ENCODE measurements at regions not wholly inside any gene's neighbourhood (a gene's known extent, or its start where the extent isn't known, plus 50 kb on each side); places are given as distances from the start of the nearest gene placed in this dataset.

DNA sequence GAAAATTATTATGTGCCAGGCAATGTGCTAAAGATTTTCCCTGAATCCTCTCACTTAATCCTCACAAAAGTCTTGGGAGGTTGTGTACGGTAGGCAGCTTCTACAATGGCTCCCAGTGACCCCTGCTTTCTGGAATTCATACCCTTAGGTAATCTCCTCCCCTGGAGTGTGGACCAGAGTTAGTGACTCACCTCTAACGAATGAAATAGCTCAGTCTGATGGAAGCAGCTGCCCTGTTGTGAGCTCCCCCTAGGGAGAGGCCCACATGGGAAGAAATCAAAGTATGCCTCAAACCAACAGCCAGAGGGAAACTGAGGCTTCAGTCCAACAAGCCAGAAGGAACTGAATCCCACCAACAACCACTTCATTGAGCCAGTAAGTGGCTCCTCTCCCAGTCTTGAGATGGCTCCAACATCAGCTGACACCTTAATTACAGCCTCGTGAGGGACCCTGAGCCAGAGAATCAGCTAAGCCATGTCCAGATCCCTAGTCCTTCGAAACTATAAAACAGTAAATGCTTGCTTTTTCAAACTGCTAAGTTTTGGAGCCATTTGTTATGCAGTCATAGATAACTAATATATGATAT, 98.9 kb upstream of the ISX start:
- H3K4me1 Mint-ChIP-seq, result peaks cover 14% of the 10 kb centered on the region
- H3K9me3 Mint-ChIP-seq, result no peaks in the 10 kb centered on the region
- no peak overlapping the region for H3K27ac Mint-ChIP-seq
- peaks cover 6% of the 10 kb centered on the region for H3K27me3 Mint-ChIP-seq (ENCODE audit: low read depth)
- H3K4me3 Mint-ChIP-seq, result no peak overlapping the region
- TF ChIP-seq, protein P1, sequence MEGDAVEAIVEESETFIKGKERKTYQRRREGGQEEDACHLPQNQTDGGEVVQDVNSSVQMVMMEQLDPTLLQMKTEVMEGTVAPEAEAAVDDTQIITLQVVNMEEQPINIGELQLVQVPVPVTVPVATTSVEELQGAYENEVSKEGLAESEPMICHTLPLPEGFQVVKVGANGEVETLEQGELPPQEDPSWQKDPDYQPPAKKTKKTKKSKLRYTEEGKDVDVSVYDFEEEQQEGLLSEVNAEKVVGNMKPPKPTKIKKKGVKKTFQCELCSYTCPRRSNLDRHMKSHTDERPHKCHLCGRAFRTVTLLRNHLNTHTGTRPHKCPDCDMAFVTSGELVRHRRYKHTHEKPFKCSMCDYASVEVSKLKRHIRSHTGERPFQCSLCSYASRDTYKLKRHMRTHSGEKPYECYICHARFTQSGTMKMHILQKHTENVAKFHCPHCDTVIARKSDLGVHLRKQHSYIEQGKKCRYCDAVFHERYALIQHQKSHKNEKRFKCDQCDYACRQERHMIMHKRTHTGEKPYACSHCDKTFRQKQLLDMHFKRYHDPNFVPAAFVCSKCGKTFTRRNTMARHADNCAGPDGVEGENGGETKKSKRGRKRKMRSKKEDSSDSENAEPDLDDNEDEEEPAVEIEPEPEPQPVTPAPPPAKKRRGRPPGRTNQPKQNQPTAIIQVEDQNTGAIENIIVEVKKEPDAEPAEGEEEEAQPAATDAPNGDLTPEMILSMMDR (IDR thresholded peaks at IDR 0.05; ENCODE audit: unreplicated experiment in 3 of 3), result no peak
- H3K36me3 Mint-ChIP-seq (ENCODE audit: low read depth), result no peaks in the 10 kb centered on the region

DNA sequence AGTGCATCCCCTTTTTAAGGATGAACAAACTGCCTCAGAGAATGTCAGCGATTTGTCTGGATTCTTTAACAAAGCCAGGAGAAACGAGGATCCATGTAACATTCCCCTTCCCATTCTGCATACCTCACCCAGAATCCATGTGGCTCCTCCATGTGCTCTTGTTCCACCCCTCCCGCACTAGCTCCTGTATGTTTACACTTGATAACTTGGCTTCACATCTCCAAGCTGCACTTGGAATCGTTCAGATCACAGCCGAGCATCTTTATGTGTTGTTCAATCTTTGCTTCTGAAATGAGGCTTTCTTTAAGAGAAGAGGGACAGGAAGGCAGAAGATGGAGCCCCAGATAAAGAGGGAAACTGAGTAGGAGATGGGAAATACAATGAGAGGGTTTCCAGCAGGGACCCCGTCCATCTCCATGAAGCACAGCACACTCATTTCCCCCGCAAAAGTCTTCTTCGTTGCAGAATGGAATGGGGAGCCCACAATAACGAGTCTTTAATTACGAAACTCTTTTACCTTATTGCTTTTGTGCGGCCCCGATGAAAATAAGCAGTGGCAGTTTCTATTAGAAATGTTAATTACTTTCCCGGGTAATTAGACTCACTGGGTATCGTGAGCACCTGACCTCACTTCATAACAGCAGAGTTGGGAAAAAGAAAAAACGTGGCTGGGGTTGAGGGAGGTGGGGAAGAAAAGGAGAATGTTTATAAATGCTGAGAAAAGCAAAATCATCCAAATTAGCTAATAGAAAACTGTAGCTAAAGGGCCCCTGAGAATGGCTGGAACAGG, 96.8 kb upstream of the ISX start:
- TF ChIP-seq, protein P1 (IDR thresholded peaks at IDR 0.05; ENCODE audit: unreplicated experiment in 3 of 3), result no peak
- peaks cover 27% of the 10 kb centered on the region for H3K4me1 Mint-ChIP-seq
- peaks cover 6% of the 10 kb centered on the region for H3K27me3 Mint-ChIP-seq (ENCODE audit: low read depth)
- H3K27ac Mint-ChIP-seq, result no peak overlapping the region
- H3K36me3 Mint-ChIP-seq (ENCODE audit: low read depth), result no peaks in the 10 kb centered on the region
- H3K4me3 Mint-ChIP-seq, result no peak overlapping the region
- H3K9me3 Mint-ChIP-seq, result no peaks in the 10 kb centered on the region

DNA sequence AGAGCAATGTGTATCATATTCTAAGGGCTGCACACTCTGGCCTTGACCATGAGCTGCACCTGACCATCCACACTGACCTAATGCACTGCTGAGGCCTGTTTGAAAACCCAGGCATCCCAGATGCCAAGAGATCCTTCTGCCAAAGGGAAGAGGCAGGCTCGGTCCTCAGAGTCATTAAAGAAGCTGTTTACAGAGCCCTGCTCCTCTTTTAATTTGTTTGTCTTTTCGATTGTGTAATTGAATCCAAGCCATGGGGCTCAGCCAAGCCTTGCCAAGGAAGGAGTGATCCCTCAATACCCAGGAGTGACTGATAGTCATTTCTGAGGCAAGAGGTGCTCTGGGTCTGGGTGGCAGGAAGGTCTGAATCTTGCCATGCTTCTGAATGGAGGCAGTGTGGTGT, 94.5 kb upstream of the ISX start:
- Mint-ChIP-seq H3K4me3 (peak overlapping the region in 1 of 3 experiments; percentile 4), H3K36me3 (ENCODE audit: low read depth) (no peaks in the 10 kb centered on the region), H3K27ac (peak overlapping the region in 1 of 3 experiments; percentile 13), H3K4me1 (peaks cover 29% of the 10 kb centered on the region), H3K27me3 (ENCODE audit: low read depth) (peaks cover 6% of the 10 kb centered on the region), H3K9me3 (no peaks in the 10 kb centered on the region)
- TF ChIP-seq, protein P1 (IDR thresholded peaks at IDR 0.05; ENCODE audit: unreplicated experiment in 3 of 3), result no peak

DNA sequence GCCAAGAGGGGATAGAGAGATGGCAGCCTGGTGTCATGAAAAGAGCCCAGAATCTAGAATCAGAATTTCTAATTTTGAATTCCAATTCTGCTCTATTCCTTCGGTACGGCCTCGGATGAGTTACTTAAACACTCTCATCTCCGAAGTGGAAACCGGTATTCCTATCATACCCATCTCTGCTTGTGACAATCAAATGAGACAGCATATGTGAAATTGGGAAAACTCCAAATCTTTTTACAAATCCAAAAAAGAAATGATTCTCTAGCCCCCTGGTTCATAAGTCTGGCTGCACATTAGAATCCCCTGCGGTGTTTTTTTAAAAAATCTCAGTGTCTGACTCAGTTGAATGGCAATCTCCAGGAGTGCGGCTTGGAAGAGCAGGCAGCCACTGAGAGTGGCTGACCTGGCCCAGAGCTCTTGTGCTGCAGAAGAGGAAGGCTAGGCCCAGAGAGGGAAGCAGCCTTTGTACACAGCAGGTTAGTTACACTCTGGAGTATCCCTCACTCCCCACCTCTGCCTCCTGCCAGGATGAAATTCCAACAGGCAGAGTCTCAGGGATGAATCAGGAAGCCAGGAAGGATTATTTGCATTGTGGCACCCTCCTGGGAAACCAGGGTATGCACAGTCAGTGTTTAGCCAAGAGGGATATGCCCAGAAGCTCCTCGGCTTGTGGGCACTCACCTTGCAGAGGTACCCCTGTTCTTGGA, 93.6 kb upstream of the ISX start:
- Mint-ChIP-seq H3K4me1 (peaks cover 29% of the 10 kb centered on the region), H3K9me3 (no peaks in the 10 kb centered on the region), H3K27ac (peak overlapping the region in 2 of 3 experiments; percentile 71 to 76), H3K36me3 (ENCODE audit: low read depth) (no peaks in the 10 kb centered on the region), H3K4me3 (no peak overlapping the region), H3K27me3 (ENCODE audit: low read depth) (peaks cover 6% of the 10 kb centered on the region)
- TF ChIP-seq, protein P1 (IDR thresholded peaks at IDR 0.05; ENCODE audit: unreplicated experiment in 3 of 3), result no peak

DNA sequence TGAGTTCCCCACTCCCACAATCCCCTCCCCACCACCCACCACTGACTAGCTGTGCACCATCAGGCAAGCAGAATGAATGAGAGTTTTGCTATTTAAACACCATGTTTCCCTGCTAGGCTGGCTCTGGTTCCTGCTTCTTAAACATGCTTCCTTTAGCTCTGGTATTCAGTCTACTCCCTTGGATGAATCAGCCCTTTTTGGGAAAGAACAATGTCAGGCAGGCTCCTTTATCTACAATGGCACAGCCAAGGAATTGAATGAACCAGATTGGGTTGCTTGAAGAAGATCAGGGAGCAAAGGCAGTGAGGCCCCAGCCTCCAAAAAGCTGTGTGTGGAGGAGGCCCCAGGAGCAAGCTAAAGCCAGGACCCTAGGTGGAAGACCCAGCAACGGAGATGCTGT, 92.9 kb upstream of the ISX start:
- no peaks in the 10 kb centered on the region for H3K9me3 Mint-ChIP-seq
- H3K27ac Mint-ChIP-seq, result peak overlapping the region in 1 of 3 experiments; percentile 76
- TF ChIP-seq, protein P1 (IDR thresholded peaks at IDR 0.05; ENCODE audit: unreplicated experiment in 3 of 3), result no peak

More for the DNA sequence above, 92.9 kb upstream of the ISX start:
- Mint-ChIP-seq H3K27me3 (ENCODE audit: low read depth) (peaks cover 6% of the 10 kb centered on the region), H3K36me3 (ENCODE audit: low read depth) (no peaks in the 10 kb centered on the region), H3K4me3 (no peak overlapping the region), H3K4me1 (peaks cover 29% of the 10 kb centered on the region)
